HG02885 (cell line): ENCODE measurements at regions not wholly inside any gene's neighbourhood (a gene's known extent, or its start where the extent isn't known, plus 50 kb on each side); places are given as distances from the start of the nearest gene placed in this dataset.

ENCODE experiments used
- ATAC-seq: cut with Tn5 transposase; IDR thresholded peaks from one replicate; pipeline ENCODE4 v1.9.1; 2021; ENCODE audit warnings: mild to moderate bottlenecking; ENCODE audit not compliant: unreplicated experiment, poor library complexity

DNA sequence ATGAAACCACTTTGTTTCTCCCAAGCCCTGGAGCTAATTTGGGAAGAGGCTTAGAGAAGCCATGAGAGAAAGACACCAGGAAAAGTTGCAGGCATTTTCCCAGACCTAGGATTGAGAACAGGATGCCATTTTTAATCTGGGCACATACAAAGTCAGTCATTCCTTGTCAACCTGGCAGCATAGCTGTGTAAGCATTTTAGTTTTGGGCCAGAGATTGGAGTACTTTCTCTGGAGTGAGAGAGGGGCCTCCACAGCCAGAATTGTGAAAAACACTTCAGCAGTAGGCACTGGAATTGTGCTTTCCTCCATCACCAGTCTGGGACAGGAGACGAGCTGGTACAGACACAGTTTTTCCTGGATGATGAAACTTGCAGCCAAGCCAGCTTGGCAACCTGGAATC, 390.3 kb upstream of the DMAC1 start:
- no peak for ATAC-seq

DNA sequence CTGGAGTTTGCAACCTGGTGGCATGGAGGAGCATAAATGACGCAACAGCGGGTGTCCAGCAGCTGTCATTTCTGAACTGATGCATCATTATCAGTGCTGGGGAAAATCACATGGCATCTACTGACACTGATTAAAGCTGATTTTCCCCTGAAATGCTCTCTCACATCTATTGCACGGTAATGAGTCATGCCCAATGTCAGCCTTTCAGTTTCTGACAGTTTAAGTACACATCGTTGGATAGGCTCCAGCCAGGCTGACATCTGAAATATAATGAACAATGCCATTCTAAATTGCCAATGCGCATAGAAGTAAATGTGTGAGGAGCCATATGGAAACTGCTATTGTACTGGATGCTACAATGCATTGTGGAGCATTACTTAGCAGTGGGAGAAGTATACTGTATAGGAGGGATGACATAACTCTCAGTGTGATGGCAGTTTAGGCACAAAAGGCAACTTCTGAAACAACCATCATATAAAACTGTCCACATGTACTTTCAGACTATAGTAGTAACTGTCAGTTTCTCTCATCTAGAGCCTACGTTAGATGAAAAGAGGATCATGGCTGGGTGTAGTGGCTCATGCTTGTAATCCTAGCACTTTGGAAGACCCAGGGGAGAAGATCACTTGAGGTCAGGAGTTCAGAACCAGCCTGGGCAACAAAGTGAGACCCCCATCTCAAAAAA, 389.3 kb upstream of the DMAC1 start:
- ATAC-seq = no peak

DNA sequence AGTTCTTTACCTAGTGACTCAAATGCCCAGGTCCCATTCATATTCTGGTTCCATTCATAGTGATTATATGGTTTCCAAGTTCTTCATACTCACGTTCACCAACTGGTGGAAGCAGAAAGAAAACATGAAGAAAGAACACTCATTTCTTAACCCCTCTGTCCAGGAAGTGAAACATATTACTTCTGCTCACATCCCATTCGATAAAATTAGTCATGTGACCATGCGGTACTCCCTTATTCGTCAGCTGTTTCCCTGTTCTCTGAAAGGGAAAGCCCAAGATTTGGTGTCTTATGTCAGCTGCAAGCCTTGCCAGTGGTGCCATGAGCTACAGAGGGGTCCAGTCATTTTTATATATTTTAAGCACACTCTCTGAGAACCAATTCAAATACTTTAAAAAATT, 387.0 kb upstream of the DMAC1 start:
- peak; percentile 81 for ATAC-seq

DNA sequence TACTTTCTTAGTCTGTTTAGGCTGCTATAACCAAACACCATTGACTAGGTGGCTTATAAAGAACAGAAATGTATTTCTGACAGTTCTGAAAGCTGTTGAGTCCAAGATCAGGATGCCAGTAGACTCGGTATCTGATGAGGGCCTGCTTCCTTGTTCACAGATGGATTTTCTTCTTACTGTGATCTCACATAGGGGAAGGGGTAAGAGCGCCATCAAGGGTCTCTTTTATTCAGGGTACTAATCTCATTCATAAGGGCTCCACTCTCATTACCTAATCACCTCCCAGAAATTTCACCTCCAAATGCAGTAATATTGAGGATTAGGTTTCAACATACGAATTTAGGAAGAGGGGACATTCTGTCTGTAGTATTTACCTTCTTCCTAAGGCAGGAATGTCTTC, 384.0 kb upstream of the DMAC1 start:
- ATAC-seq = no peak

DNA sequence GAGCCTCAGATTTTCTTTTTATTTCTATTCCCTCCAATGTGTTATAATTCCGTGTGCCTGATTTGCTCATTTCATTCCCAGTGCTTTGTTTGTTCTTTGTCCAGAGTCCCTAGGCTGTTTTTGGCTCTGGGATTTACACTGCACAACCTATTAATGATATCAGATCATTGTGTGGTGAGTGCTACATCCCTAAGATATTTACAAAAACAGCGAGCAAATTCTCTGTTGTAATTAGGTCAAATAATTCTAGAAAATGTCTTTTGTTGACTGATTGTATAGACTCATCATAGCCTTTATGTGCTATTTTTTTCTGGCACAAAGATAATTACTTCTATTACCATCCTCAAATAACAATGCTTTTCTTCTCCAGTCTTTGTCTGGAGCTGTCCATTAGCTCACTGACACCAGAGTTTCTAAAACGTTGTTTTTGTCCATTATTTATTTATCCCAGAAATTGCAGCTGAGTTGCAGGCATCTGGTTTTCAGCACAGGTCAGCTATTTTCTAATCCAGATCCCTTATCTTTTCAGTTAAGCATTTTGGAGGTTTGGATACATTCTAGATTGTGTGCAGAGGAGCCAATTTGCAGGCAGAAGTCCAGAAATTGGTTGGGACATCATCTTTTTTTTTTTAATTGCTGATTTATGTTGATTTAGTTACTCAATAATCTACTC, 379.9 kb upstream of the DMAC1 start:
- ATAC-seq = no peak

DNA sequence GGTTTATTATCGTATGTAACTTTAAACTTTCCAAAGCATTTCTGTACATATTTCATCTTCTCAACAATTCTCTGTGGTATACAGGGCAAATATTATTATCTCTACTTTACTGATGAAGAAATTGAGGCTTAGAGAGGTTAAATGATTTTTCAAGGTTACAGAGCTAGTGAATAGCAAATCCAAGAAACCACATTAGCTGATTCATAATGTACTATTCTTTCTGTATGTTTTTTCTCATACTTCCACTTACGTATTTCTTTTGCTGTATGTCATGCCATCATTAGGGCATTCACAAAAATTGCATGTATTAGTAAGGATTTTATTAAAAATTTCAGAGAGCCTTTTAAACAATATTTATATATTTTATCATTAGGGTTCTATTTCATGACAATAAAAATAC, 372.4 kb upstream of the DMAC1 start:
- ATAC-seq = no peak

DNA sequence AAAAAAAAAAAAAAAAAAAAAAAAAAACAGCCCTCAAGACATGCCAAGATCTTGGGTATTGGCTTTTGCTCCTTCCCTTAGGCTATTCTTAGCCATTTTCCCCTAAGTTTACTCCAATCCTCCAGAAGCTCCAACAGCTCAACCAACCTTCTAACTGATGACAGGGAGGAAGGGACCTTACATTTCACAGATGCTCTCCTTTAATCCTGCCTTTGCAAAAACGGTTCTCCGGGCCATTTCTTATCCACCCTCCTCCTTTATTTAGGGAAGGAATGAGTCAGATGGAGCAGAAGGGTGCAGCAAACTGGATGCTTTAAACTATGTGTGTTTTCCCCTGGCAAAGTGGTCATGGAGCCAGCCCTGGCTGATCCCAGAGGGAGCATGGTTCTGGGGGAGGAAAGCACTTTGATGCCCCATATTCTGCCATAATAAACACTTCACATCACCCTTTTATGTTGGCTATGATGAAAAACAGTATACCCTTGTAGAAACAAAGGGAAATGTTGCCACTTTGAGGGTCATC, 369.4 kb upstream of the DMAC1 start:
- ATAC-seq = no peak

DNA sequence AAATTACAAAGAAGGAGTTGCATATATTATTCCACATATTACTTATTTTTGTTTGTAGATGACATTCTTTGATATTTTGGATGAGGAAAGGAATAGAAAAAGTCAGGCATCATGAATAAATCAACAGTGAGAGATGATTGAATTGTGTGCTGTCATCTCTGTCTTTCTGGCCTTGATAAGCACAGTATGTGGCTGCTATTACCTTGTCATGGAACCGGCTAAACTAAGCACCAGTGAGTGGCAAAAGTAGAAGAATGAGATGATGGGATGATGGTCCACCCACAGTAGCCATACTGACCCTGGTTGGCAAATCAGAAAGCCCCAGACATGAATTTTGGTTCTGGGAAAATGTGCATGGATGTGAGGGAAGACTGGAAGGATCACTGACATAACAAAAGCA, 361.2 kb upstream of the DMAC1 start:
- ATAC-seq = no peak

DNA sequence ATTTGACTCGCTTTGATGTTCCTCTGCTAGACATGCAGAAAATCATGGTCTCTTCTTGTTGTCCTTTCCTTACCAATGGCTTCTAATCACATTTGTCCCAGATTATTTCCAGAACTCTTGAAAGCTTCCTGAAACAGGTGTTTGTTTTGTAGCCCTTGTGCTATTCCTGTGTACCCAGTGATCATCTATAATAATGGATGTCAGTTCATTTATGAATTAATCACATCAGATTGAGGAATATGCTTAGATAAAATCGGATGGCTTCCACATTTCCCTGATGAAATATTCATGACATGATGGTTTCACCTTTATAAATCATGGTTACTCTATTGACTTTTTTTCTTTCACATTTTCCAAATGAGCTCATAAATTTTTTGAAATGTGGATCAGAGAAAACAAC, 359.0 kb upstream of the DMAC1 start:
- ATAC-seq = no peak

DNA sequence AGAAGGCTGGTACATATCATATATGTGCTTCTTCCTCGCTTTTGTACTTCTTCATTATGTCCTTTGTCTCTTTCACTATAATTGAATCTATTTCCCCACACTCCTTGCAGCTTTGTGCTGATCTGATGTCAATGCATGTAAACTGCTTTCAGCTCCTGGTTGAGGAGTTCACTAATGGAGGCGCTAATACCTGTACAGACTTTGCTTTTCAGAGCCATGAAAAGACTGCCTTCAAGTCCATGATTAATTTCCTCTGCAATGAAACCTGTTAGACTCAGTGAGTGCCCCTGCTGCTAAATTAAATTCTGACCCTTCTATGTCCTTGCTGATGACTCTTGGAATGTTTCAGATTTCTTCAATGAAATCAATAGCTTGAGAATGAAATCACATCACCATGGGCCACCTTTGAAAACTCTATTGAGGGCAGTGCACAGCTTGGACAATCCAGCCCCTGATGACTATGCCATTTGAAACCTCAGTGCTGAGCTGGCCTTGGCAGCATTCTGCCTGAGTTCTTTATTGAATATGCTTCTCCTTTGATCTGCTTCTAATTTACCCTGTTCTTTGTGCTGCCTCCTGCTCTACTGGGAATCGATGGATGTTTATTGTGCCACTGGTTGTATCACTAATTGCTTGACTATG, 358.2 kb upstream of the DMAC1 start:
- ATAC-seq = no peak

DNA sequence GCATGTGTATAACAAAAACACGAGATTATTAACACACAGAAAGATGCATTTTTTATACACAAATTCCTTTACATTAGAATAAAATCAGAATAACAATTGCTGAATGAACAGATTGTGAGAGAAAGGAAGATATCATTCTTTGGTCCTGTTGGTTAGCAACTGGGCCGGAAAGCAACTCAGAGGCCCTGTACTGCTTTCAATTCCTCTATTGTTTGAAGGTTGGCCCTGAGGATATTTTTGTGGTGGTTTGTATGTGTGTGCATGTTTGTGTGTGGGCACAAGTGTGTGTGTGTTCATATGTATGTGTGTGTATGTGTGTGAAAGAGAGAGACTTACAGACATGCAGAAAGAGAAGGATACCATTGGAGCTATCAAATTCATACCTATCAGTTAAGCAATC, 356.8 kb upstream of the DMAC1 start:
- ATAC-seq = peak; percentile 43

DNA sequence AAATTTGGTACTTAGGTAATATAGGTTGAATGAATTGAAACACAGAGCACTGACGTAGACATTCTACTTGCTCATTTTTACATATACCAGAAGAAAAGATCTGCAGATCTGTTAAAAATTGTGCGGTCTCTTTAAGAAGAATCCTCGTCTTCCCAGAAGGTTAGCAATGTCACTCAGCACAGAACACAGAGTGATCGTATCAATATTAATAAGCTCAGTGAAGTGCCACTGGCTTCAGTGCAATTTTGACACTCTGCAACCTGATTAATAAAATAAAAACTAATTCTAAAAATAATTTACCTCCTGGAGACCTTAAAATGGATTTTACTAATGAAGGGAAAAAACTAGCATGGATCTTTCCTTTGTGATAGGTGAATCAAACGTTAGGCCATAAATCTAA, 356.1 kb upstream of the DMAC1 start:
- ATAC-seq = no peak

DNA sequence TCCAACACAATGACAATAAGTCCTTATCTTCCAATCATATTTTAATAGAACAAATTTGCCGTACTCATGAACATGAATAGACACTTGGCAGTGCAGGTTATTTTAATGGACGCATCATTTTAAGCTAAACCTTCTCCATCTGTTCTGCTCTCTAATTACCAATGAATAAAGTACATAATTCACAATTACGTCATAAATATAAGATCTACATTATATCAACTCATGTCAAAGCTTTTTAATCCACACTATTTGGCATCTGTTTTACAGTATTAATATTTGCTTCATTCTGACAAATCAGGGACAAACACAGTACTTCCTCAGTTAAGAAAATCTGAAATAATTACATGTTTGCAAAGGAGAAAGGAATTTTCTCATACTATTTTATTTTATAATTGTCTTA, 344.1 kb upstream of the DMAC1 start:
- no peak for ATAC-seq

DNA sequence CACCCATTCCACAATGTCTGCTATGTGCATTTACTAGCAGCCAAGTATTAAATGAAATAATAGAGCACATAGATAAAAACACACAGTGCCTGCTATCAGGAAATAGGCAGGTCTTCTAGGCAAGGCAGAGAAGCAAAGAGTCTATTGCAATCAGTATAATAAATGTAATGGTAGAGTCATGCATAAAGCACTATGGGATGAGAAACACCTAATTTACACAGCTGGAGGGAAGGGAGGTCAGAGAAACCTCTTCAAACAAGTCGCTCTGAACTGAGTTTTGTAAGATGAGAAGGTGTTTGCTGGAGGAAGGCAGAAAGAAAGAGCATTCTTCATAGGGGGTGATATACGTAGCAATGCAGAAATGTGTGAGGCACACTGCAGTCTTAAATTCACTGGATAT, 341.0 kb upstream of the DMAC1 start:
- ATAC-seq = no peak

DNA sequence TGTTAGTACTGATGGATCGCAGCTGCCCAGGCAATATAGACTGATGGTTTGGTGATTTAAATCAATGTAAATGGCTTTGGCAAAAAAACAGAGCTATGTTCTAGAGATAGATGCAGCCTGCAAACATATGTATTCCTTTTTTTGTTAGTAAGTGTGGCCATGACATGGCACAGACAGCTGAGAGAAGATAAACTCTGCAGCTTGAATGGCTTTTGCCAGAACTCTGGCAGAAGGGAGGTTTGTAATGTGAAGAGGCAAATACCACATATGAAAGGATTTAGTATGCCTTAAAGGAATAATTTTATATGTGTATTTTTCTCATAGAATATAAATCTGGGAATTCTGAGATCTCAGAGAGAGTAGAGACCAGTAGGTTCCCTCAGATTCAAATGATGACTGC, 340.2 kb upstream of the DMAC1 start:
- ATAC-seq = no peak

DNA sequence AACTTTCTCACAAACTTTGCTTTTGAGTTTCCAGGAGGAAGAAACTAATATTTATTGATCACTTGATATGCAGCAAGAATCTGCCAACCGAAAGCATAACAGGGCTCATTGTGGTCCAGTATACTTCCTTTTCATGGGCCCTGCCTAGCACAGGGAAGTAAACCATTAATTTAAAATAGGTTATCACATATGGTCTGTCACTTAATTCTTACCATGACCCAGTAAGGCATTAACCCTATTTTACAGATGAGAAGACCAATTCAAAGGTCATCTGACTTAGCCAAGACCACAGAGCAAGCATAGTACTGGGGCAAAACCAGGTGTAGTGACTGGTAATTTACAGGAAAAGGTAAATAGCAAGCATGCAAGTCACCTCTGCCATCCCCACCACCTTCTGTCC, 336.9 kb upstream of the DMAC1 start:
- no peak for ATAC-seq

DNA sequence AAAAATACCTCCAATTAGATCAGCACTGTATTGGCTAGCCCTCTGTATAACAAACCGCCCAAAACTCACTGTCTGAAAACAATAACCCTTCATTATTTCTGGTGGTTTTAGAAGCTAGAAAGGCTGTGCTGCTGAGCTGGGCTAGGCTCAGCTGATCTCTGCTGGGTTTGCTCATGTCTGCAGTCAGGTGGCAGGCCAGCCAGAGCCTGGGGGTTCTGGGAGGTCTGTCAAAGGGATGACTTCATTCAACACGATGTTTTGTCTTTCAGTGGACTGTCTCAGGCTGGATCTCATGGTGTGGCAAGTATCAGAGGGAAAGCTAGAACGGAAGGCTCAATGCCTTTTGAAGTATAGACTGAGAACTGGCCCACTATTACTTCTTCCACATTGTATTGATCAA, 335.1 kb upstream of the DMAC1 start:
- no peak for ATAC-seq

DNA sequence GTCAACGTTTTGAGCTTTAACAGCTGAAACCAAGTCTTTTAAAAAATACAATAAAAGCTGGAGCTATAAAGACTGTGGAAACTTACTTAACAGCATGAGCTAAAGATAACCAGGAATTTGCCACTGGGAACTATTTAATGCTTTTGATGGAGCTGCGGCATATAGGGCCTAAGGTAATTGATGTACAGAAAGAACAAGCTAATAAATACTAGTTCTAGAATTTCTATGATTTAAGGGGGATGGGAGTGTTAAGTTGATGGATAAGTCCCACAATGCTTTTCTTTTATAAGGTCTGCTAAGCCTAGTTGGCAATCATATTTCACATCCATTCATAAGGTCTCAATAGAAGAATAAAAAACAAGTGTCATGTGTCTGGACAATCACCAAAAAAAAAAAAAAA, 334.0 kb upstream of the DMAC1 start:
- no peak for ATAC-seq

DNA sequence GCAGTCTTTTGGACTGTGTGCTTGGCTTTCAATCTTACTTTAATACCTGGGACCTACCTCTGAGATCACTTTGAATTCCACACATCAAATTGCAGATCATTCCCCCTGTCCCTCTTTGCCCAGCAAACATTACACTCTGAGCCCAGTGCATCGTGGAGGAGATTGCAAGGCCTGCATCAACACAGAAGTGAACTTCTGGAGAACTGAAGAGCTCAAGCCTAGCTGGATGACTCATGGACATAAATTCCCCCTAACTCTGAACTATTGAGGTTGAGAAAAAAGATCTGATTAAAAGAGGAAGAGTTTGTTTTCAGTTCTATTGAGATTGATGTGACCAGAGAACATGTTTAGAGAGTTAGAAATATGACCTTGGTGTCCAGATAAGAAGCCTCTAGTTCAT, 316.0 kb upstream of the DMAC1 start:
- ATAC-seq = no peak

DNA sequence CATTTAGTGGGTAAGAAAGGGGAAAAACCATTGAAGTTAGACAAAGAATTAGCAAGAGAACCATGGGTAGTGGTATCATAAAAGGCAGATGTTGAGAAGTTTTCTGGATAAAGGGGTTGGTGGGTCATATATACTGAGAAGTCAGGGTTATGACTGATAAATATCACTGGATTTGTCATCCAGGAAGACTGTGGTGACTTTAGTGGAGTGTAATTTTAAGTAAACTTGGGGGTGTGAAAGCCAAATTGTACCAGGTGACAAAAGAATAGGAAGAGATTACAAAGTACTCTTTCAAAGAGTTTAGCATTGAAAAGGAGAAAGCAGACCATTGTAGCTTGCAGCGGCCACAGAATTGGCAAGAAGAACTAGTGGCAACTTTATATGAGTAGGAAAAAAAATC, 315.2 kb upstream of the DMAC1 start:
- no peak for ATAC-seq

DNA sequence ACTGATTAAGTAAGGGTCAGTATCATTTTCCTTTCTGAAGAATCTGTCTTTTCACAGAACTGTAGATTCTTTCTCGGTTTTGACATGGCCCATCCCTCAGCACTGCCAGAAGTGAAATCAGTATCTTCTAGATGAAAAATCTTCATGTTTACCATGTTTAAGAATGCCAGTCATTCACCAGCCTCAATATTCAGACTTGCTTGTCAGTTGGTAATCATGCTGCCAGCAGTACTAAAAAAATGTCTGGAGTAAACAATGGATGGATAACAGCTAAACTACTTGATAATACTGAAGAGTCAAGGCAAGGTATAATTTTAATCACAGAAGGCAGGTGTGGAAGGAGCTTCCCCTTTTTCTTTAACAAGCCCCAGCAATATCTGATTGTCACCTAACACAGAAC, 306.8 kb upstream of the DMAC1 start:
- no peak for ATAC-seq

DNA sequence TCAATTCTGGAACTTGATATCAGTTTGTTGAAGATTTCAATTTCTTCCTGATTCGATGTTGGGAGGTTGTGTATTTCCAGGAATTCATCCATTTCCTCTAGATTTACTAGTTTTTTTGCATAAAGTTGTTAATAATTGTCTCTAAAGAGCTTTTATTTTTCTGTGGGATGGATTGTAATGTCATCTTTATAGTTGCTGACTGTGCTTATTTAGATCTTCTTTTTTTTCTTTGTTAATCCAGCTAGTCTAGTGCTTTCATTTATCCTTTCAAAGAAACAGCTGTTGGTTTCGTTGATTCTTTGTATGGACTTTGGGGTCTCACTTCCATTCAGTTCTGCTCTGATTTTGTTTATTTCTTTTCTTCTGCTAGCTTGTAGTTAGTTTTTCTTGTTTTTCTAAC, 302.0 kb upstream of the DMAC1 start:
- ATAC-seq = no peak
